HCT116 (cell line): ENCODE measurements at regions not wholly inside any gene's neighbourhood (a gene's known extent, or its start where the extent isn't known, plus 50 kb on each side); places are given as distances from the start of the nearest gene placed in this dataset.

Experiments
- ATAC-seq: fragments of 200-7000 bp; cut with Tn5 transposase; 2 replicates; pipeline ENCODE4 v1.9.1; 2020; ENCODE audit warnings: mild to moderate bottlenecking, moderate library complexity
- BruUV-seq: library from RNA; stranded (reverse); fragments of 400-500 nt; replicated peaks from 2 replicates; lab custom pipeline; 2021; lab: Mats Ljungman, UMichigan
- CTCF ChIA-PET: fragments of 300-600 bp; sonication (Branson Sonifier 250); formaldehyde crosslinking; loops from one replicate; lab custom pipeline; 2021; ENCODE audit warnings: antibody characterized with exemption; lab: Charles Lee
- POLR2A ChIA-PET: fragments of 300-600, 350-600 bp; sonication (Branson Sonifier 250); formaldehyde crosslinking; loops from one replicate; lab custom pipeline; 2021; ENCODE audit warnings: antibody characterized with exemption; lab: Charles Lee
- RAD21 ChIA-PET, 2 experiments: fragments of 300-600 bp; sonication (Branson Sonifier 250); formaldehyde crosslinking; loops; one replicate each; lab custom pipeline; 2023; ENCODE audit warnings: low total read pairs in 2 of 2; ENCODE audit not compliant: uncharacterized antibody in 2 of 2, unreplicated experiment in 2 of 2, low non-redundant PET in 1 of 2; lab: Charles Lee
- DNase-seq: peaks from one replicate; pipeline ENCODE4 v3.0.0-alpha.2; 2010; ENCODE audit warnings: low read depth, low spot score
- H2AFZ ChIP-seq: fragments of 200-600 bp; shearing (Covaris generic), sonication (generic); 2 replicates; pipeline ENCODE4 v1.6.1; 2017; ENCODE audit warnings: low read depth, mixed run types, mixed read lengths, antibody characterized with exemption, low read length; ENCODE audit not compliant: poor library complexity, severe bottlenecking
- H3K27ac ChIP-seq: 2 replicates; pipeline ENCODE4 v1.5.1; 2012; ENCODE audit warnings: low read depth, low read length
- H3K27me3 ChIP-seq: fragments of 200-600 bp; sonication (generic); 2 replicates; pipeline ENCODE4 v1.6.1; 2016; ENCODE audit warnings: mixed run types, low read length, mixed read lengths; ENCODE audit not compliant: insufficient read depth
- H3K36me3 ChIP-seq, 2 experiments: fragments of 200-500 bp in 1 of 2; fragments of 200-600 bp in 1 of 2; sonication (Bioruptor generic) in 1 of 2; sonication (generic) in 1 of 2; 2 replicates each; pipeline versions ENCODE4 v1.5.1 to v1.6.1; 2014 to 2016; ENCODE audit warnings: low read length in 2 of 2, inconsistent platforms in 1 of 2, mixed read lengths in 1 of 2, mixed run types in 1 of 2; ENCODE audit not compliant: insufficient read depth in 2 of 2, control insufficient read depth in 1 of 2
- H3K4me1 ChIP-seq, 2 experiments: fragments of 200-600 bp in 1 of 2; sonication (generic) in 1 of 2; 2 replicates each; pipeline versions ENCODE4 v1.5.1 to v1.6.1; 2012 to 2017; ENCODE audit warnings: low read length in 2 of 2, inconsistent platforms in 1 of 2, mild to moderate bottlenecking in 1 of 2, mixed read lengths in 1 of 2, mixed run types in 1 of 2, moderate library complexity in 1 of 2; ENCODE audit not compliant: insufficient read depth in 2 of 2, control insufficient read depth in 1 of 2
- H3K4me2 ChIP-seq: fragments of 200-600 bp; sonication (generic); 2 replicates; pipeline ENCODE4 v1.6.1; 2017; ENCODE audit warnings: mixed run types, low read length, mixed read lengths
- H3K4me3 ChIP-seq, 2 experiments: fragments of 200-600 bp in 1 of 2; sonication (generic) in 1 of 2; replicated peaks in 1 of 2; 2 replicates each; pipeline ENCODE4 v1.5.1; 2011 to 2016; ENCODE audit warnings: low read length in 2 of 2, control low read depth in 1 of 2, low read depth in 1 of 2, mild to moderate bottlenecking in 1 of 2, mixed read lengths in 1 of 2, mixed run types in 1 of 2
- H3K79me2 ChIP-seq: fragments of 200-600 bp; sonication (generic); 2 replicates; pipeline ENCODE4 v1.6.1; 2017; ENCODE audit warnings: mild to moderate bottlenecking, mixed run types, low read length, moderate library complexity, mixed read lengths; ENCODE audit not compliant: insufficient read depth
- H3K9ac ChIP-seq: fragments of 200-600 bp; sonication (generic); 2 replicates; pipeline ENCODE4 v1.6.1; 2016; ENCODE audit warnings: low read length, mixed read lengths
- H3K9me2 ChIP-seq: fragments of 200-600 bp; sonication (generic), shearing (Covaris generic); 2 replicates; pipeline ENCODE4 v1.6.1; 2017; ENCODE audit warnings: mixed run types, mild to moderate bottlenecking, moderate library complexity; ENCODE audit not compliant: insufficient read depth
- H3K9me3 ChIP-seq, 2 experiments: fragments of 200-500 bp in 1 of 2; fragments of 200-600 bp in 1 of 2; sonication (Bioruptor generic) in 1 of 2; sonication (generic) in 1 of 2; 2 replicates each; pipeline ENCODE4 v1.6.1; 2014 to 2017; ENCODE audit warnings: low read length in 2 of 2, mixed read lengths in 2 of 2, inconsistent platforms in 1 of 2, low read depth in 1 of 2, mild to moderate bottlenecking in 1 of 2, mixed run types in 1 of 2, moderate library complexity in 1 of 2; ENCODE audit not compliant: control insufficient read depth in 1 of 2, insufficient read depth in 1 of 2
- H4K20me1 ChIP-seq: fragments of 200-600 bp; sonication (generic), shearing (Covaris generic); 2 replicates; pipeline ENCODE4 v1.6.1; 2017; ENCODE audit warnings: mixed run types, mild to moderate bottlenecking, moderate library complexity; ENCODE audit not compliant: insufficient read depth
- CBX3 ChIP-seq: IDR thresholded peaks from 2 replicates; pipeline ENCODE4 v1.6.1; 2012; ENCODE audit warnings: low read depth
- CEBPB ChIP-seq: IDR thresholded peaks from 2 replicates; pipeline ENCODE4 v1.6.1; 2012; ENCODE audit warnings: low read depth
- EGR1 ChIP-seq: IDR thresholded peaks from 2 replicates; pipeline ENCODE4 v1.6.1; 2012; ENCODE audit warnings: low read depth
- ELF1 ChIP-seq: IDR thresholded peaks from 2 replicates; pipeline ENCODE4 v1.6.1; 2012; ENCODE audit warnings: low read depth, borderline replicate concordance
- EZH2phosphoT487 ChIP-seq: fragments of 200-600 bp; IDR thresholded peaks from 2 replicates; pipeline ENCODE4 v1.6.1; 2018; ENCODE audit warnings: antibody characterized with exemption, borderline replicate concordance
- FOSL1 ChIP-seq: IDR thresholded peaks from 2 replicates; pipeline ENCODE4 v1.6.1; 2012; ENCODE audit warnings: low read depth
- JUND ChIP-seq: IDR thresholded peaks from 2 replicates; pipeline ENCODE4 v1.6.1; 2012
- POLR2A ChIP-seq: IDR thresholded peaks from 2 replicates; pipeline ENCODE4 v1.7.0; 2011; ENCODE audit warnings: borderline replicate concordance; ENCODE audit not compliant: insufficient read depth, insufficient read length; ENCODE audit errors: extremely low read depth
- POLR2AphosphoS5 ChIP-seq: IDR thresholded peaks from 2 replicates; pipeline ENCODE4 v1.6.1; 2011; ENCODE audit warnings: mild to moderate bottlenecking, low read depth, low read length, moderate library complexity
- RAD21 ChIP-seq: IDR thresholded peaks from 2 replicates; pipeline ENCODE4 v1.6.1; 2012; ENCODE audit warnings: low read depth, mild to moderate bottlenecking
- SP1 ChIP-seq: IDR thresholded peaks from 2 replicates; pipeline ENCODE4 v1.6.1; 2012; ENCODE audit warnings: low read depth
- SRF ChIP-seq: IDR thresholded peaks from 2 replicates; pipeline ENCODE4 v1.6.1; 2012; ENCODE audit warnings: low read depth
- TCF7L2 ChIP-seq: IDR thresholded peaks from 2 replicates; pipeline ENCODE4 v1.7.0; 2011; ENCODE audit warnings: borderline replicate concordance, inconsistent platforms; ENCODE audit not compliant: insufficient read depth, insufficient read length; ENCODE audit errors: extremely low read depth
- YY1 ChIP-seq: IDR thresholded peaks from 2 replicates; pipeline ENCODE4 v1.6.1; 2011; ENCODE audit warnings: low read length, low read depth, moderate library complexity, mild to moderate bottlenecking; ENCODE audit not compliant: insufficient replicate concordance; ENCODE audit errors: extremely low read depth
- ZFX ChIP-seq: fragments of 450-650 bp; IDR thresholded peaks from 2 replicates; pipeline ENCODE4 v1.6.1; 2017
- ZNF274 ChIP-seq: fragments of 200-500 bp; sonication (Bioruptor generic); IDR thresholded peaks from 2 replicates; pipeline ENCODE4 v1.6.1; 2014; ENCODE audit warnings: mild to moderate bottlenecking, low read depth, low read length, inconsistent platforms
- intact Hi-C: fragments of 100-400 bp; cut with micrococcal nuclease; formaldehyde crosslinking; loops from 2 replicates; pipeline ENCODE4 v1.10.0; 2022
- TF ChIP-seq, protein P1 (sequence below): IDR thresholded peaks from 2 replicates; pipeline ENCODE4 v1.6.1; 2011; ENCODE audit warnings: mild to moderate bottlenecking, low read length, moderate library complexity; ENCODE audit not compliant: insufficient replicate concordance; ENCODE audit errors: extremely low read depth
- TF ChIP-seq, protein P2 (sequence below): IDR thresholded peaks from 2 replicates; pipeline ENCODE4 v1.6.1; 2012
- TF ChIP-seq, protein P3 (sequence below): IDR thresholded peaks from 2 replicates; pipeline ENCODE4 v1.6.1; 2012; ENCODE audit warnings: low read depth
- TF ChIP-seq, protein P4 (sequence below): IDR thresholded peaks from 2 replicates; pipeline ENCODE4 v1.6.1; 2012

DNA sequence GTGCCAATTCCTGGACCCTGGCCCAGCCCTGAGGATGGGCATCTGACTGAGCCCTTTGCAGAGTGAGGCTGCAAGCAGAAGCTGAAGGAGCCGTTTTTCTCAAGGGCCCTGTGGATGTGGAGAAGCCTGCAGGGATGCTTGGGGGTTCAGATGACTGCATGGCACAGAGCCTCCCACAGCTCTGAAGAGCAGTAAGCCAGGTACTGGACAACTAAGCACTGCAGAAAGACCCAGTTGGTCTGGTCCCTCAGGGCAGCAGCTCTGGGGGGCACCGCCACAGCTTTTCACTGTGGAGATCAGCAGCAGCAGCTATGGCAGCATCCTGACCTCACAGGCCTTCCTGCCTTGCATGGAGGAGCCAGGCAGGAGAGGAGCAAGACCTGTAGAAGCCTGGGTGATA lies 67.6 kb downstream of the CRYGS start:
- H3K4me2 ChIP-seq: no peak overlapping the region
- H2AFZ ChIP-seq: no peak overlapping the region
- H3K9me2 ChIP-seq: no peaks in the 10 kb centered on the region
- ATAC-seq (no peak), DNase-seq (no peak)
- H3K27me3 ChIP-seq: 0 out of 2 replicates have a peak, but pooled peaks cover 1% of the 10 kb centered on the region
- H3K9ac ChIP-seq: no peak overlapping the region
- CTCF ChIA-PET: no interaction called here
- no peaks in the 10 kb centered on the region for H3K36me3 ChIP-seq
- intact Hi-C loops: no loop called here
- no peak overlapping the region for H3K4me3 ChIP-seq
- BruUV-seq: no TSS peak
- no peak for TF ChIP-seq EZH2phosphoT487
- no peak for TF ChIP-seq TCF7L2
- no peak for TF ChIP-seq EGR1
- TF ChIP-seq, protein P1, sequence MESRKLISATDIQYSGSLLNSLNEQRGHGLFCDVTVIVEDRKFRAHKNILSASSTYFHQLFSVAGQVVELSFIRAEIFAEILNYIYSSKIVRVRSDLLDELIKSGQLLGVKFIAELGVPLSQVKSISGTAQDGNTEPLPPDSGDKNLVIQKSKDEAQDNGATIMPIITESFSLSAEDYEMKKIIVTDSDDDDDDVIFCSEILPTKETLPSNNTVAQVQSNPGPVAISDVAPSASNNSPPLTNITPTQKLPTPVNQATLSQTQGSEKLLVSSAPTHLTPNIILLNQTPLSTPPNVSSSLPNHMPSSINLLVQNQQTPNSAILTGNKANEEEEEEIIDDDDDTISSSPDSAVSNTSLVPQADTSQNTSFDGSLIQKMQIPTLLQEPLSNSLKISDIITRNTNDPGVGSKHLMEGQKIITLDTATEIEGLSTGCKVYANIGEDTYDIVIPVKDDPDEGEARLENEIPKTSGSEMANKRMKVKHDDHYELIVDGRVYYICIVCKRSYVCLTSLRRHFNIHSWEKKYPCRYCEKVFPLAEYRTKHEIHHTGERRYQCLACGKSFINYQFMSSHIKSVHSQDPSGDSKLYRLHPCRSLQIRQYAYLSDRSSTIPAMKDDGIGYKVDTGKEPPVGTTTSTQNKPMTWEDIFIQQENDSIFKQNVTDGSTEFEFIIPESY: no peak
- TF ChIP-seq ELF1: no peak
- TF ChIP-seq, protein P2, sequence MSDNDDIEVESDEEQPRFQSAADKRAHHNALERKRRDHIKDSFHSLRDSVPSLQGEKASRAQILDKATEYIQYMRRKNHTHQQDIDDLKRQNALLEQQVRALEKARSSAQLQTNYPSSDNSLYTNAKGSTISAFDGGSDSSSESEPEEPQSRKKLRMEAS: no peak
- TF ChIP-seq, protein P3, sequence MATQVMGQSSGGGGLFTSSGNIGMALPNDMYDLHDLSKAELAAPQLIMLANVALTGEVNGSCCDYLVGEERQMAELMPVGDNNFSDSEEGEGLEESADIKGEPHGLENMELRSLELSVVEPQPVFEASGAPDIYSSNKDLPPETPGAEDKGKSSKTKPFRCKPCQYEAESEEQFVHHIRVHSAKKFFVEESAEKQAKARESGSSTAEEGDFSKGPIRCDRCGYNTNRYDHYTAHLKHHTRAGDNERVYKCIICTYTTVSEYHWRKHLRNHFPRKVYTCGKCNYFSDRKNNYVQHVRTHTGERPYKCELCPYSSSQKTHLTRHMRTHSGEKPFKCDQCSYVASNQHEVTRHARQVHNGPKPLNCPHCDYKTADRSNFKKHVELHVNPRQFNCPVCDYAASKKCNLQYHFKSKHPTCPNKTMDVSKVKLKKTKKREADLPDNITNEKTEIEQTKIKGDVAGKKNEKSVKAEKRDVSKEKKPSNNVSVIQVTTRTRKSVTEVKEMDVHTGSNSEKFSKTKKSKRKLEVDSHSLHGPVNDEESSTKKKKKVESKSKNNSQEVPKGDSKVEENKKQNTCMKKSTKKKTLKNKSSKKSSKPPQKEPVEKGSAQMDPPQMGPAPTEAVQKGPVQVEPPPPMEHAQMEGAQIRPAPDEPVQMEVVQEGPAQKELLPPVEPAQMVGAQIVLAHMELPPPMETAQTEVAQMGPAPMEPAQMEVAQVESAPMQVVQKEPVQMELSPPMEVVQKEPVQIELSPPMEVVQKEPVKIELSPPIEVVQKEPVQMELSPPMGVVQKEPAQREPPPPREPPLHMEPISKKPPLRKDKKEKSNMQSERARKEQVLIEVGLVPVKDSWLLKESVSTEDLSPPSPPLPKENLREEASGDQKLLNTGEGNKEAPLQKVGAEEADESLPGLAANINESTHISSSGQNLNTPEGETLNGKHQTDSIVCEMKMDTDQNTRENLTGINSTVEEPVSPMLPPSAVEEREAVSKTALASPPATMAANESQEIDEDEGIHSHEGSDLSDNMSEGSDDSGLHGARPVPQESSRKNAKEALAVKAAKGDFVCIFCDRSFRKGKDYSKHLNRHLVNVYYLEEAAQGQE: no peak
- no peak for TF ChIP-seq ZFX
- TF ChIP-seq CEBPB: no peak
- no peak for TF ChIP-seq POLR2A
- TF ChIP-seq POLR2AphosphoS5: no peak
- TF ChIP-seq SP1: no peak
- no peak for TF ChIP-seq RAD21
- no peak for TF ChIP-seq ZNF274
- no peak for TF ChIP-seq CBX3
- TF ChIP-seq JUND: no peak
- TF ChIP-seq, protein P4, sequence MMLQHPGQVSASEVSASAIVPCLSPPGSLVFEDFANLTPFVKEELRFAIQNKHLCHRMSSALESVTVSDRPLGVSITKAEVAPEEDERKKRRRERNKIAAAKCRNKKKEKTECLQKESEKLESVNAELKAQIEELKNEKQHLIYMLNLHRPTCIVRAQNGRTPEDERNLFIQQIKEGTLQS: no peak
- no peak for TF ChIP-seq YY1
- no peak for TF ChIP-seq SRF
- no peak for TF ChIP-seq FOSL1
- no peak overlapping the region for H3K27ac ChIP-seq
- H3K79me2 ChIP-seq: no peaks in the 10 kb centered on the region
- no peaks in the 10 kb centered on the region for H3K9me3 ChIP-seq
- POLR2A ChIA-PET: no interaction called here
- H4K20me1 ChIP-seq: no peaks in the 10 kb centered on the region
- H3K4me1 ChIP-seq: no peaks in the 10 kb centered on the region
- RAD21 ChIA-PET: no interaction called here
